ENCODE measurements at regions not wholly inside any gene's neighbourhood (a gene's known extent, or its start where the extent isn't known, plus 50 kb on each side); places are given as distances from the start of the nearest gene placed in this dataset.

- H3K4me2 ChIP-seq = no peak overlapping the region
- H3F3A ChIP-seq (ENCODE audit: low read depth) = no peaks in the 10 kb centered on the region
- Mint-ChIP-seq H3K27me3 (ENCODE audit: insufficient read depth, low read depth) (no peaks in the 10 kb centered on the region), H3K4me1 (no peaks in the 10 kb centered on the region), H3K27ac (no peak overlapping the region), H3K9me3 (peaks cover 2% of the 10 kb centered on the region), H3K36me3 (no peaks in the 10 kb centered on the region), H3K4me3 (no peak overlapping the region)
- no peaks in the 10 kb centered on the region for H3K79me2 ChIP-seq (ENCODE audit: low read depth)
- H4K20me1 ChIP-seq (ENCODE audit: low read depth) = no peaks in the 10 kb centered on the region
- H3K27me3 ChIP-seq = no peaks in the 10 kb centered on the region
- TF ChIP-seq EZH2phosphoT487 (IDR thresholded peaks at IDR 0.05) (no peak), EZH2 (IDR thresholded peaks at IDR 0.05) (no peak), CTCF (IDR thresholded peaks at IDR 0.05) (no peak)
- no peaks in the 10 kb centered on the region for H3K36me3 ChIP-seq
- H3K4me1 ChIP-seq = no peaks in the 10 kb centered on the region
- H2AFZ ChIP-seq (replicated peaks) = no peak overlapping the region
- H3K9me3 ChIP-seq (ENCODE audit: low read depth) = no peaks in the 10 kb centered on the region
- no peak overlapping the region for H3K9ac ChIP-seq
- DNase-seq (ENCODE audit: low spot score) = no peak
- no peak overlapping the region for H3K27ac ChIP-seq
- H3K4me3 ChIP-seq = no peak overlapping the region
Observed at GRCh38 chr6:137763886-137764285, 103.2 kb upstream of the TNFAIP3 start.

DNA sequence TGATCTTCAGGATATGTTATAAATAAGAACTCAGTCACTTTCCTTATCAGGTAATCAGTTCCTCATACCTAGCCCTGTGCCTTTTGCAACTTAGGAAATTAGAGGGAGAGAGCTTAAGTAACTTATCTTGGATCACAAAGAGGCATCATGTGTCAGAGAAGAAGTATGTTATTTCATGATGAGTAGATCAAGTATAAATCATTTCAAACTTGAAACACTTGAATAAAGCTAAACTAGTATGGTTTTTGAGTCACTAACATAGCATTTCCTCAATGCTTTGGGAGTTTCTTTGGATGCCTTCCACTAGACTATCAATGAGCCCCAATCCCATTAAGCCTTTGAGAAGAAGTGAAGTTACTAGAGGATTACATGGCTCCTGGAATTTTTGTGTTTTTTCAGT, 102.6 kb upstream of the TNFAIP3 start:
- no peaks in the 10 kb centered on the region for H3K27me3 Mint-ChIP-seq (ENCODE audit: insufficient read depth, low read depth)
- H3K4me3 Mint-ChIP-seq = no peak overlapping the region
- peaks cover 2% of the 10 kb centered on the region for H3K9me3 Mint-ChIP-seq
- no peak overlapping the region for H2AFZ ChIP-seq (replicated peaks)
- no peak for DNase-seq (ENCODE audit: low spot score)
- no peaks in the 10 kb centered on the region for H3K4me1 Mint-ChIP-seq
- H3K9me3 ChIP-seq (ENCODE audit: low read depth) = no peaks in the 10 kb centered on the region
- H3K9ac ChIP-seq = no peak overlapping the region
- H3K27ac ChIP-seq = no peak overlapping the region
- no peaks in the 10 kb centered on the region for H3K27me3 ChIP-seq
- no peaks in the 10 kb centered on the region for H4K20me1 ChIP-seq (ENCODE audit: low read depth)
- H3F3A ChIP-seq (ENCODE audit: low read depth) = no peaks in the 10 kb centered on the region
- H3K79me2 ChIP-seq (ENCODE audit: low read depth) = no peaks in the 10 kb centered on the region
- H3K4me2 ChIP-seq = no peak overlapping the region
- no peaks in the 10 kb centered on the region for H3K36me3 ChIP-seq
- TF ChIP-seq EZH2 (IDR thresholded peaks at IDR 0.05) (no peak), EZH2phosphoT487 (IDR thresholded peaks at IDR 0.05) (no peak), CTCF (IDR thresholded peaks at IDR 0.05) (no peak)
- H3K4me3 ChIP-seq = no peak overlapping the region
- no peaks in the 10 kb centered on the region for H3K36me3 Mint-ChIP-seq
- H3K27ac Mint-ChIP-seq = no peak overlapping the region
- no peaks in the 10 kb centered on the region for H3K4me1 ChIP-seq

DNA sequence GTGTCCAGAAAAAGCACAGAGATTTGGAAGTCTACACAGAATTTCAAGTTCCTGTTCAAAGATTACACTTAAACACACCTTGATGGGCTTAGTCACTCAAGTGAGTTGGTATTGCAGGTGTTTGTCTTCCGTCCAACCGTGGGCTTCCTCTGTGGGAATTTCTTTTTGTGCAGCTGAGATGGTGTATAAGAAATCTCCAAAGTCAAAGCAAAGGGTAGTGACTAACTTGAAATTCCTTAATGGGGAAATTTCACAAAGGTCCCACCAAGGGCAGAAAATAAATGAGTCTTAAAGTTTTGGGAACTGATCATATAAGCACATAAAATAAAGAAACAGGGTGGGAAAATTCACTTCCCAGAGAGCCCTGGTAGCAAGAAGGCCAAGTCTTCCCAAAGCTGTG, 102.0 kb upstream of the TNFAIP3 start:
- H3K4me1 Mint-ChIP-seq = no peaks in the 10 kb centered on the region
- H3K79me2 ChIP-seq (ENCODE audit: low read depth) = no peaks in the 10 kb centered on the region
- no peak overlapping the region for H3K27ac ChIP-seq
- H3K36me3 ChIP-seq = no peaks in the 10 kb centered on the region
- no peak overlapping the region for H3K4me3 Mint-ChIP-seq
- no peak for TF ChIP-seq EZH2 (IDR thresholded peaks at IDR 0.05)
- no peak for TF ChIP-seq CTCF (IDR thresholded peaks at IDR 0.05)
- no peak for TF ChIP-seq EZH2phosphoT487 (IDR thresholded peaks at IDR 0.05)
- H3K4me3 ChIP-seq = no peak overlapping the region
- no peak overlapping the region for H3K4me2 ChIP-seq
- no peaks in the 10 kb centered on the region for H3K36me3 Mint-ChIP-seq
- DNase-seq (ENCODE audit: low spot score) = no peak
- peaks cover 2% of the 10 kb centered on the region for H3K9me3 Mint-ChIP-seq
- no peaks in the 10 kb centered on the region for H3K4me1 ChIP-seq
- H3K27ac Mint-ChIP-seq = no peak overlapping the region
- H4K20me1 ChIP-seq (ENCODE audit: low read depth) = no peaks in the 10 kb centered on the region
- no peaks in the 10 kb centered on the region for H3K27me3 ChIP-seq
- no peak overlapping the region for H3K9ac ChIP-seq
- H2AFZ ChIP-seq (replicated peaks) = no peak overlapping the region
- H3F3A ChIP-seq (ENCODE audit: low read depth) = no peaks in the 10 kb centered on the region
- no peaks in the 10 kb centered on the region for H3K27me3 Mint-ChIP-seq (ENCODE audit: insufficient read depth, low read depth)
- no peaks in the 10 kb centered on the region for H3K9me3 ChIP-seq (ENCODE audit: low read depth)

All from neural progenitor cell (in vitro differentiated cells).